OCI-LY3 (cell line): ENCODE measurements at regions not wholly inside any gene's neighbourhood (a gene's known extent, or its start where the extent isn't known, plus 50 kb on each side); places are given as distances from the start of the nearest gene placed in this dataset.

ENCODE experiments used
- H2AFZ ChIP-seq: fragments of 200-600, 300-600 bp; shearing (Covaris generic); 2 replicates; pipeline ENCODE4 v1.6.0; 2014; ENCODE audit warnings: antibody characterized with exemption, low read depth, low read length
- H3K27ac ChIP-seq: fragments of 200-600, 300-600 bp; sonication (generic); 2 replicates; pipeline ENCODE4 v1.5.1; 2014; ENCODE audit warnings: mild to moderate bottlenecking, low read length, moderate library complexity, mixed read lengths
- H3K27me3 ChIP-seq: fragments of 200-600, 300-600 bp; sonication (generic); 2 replicates; pipeline ENCODE4 v1.6.1; 2014; ENCODE audit warnings: low read depth, low read length, mixed read lengths
- H3K36me3 ChIP-seq: fragments of 200-600, 300-600 bp; sonication (generic); replicated peaks from 2 replicates; pipeline ENCODE3; 2014; ENCODE audit warnings: low read depth, low read length, mixed read lengths
- H3K4me1 ChIP-seq: fragments of 300-600, 200-600 bp; sonication (generic); 2 replicates; pipeline ENCODE4 v1.6.1; 2014; ENCODE audit warnings: low read length, mixed read lengths
- H3K4me2 ChIP-seq: fragments of 200-600, 300-600 bp; sonication (generic); 2 replicates; pipeline ENCODE4 v1.6.1; 2014; ENCODE audit warnings: low read length, mixed read lengths
- H3K4me3 ChIP-seq: fragments of 300-600, 200-600 bp; sonication (generic); 2 replicates; pipeline ENCODE4 v1.5.1; 2014; ENCODE audit warnings: antibody characterized with exemption, mild to moderate bottlenecking, low read length, moderate library complexity
- H3K79me2 ChIP-seq: fragments of 300-600, 200-600 bp; shearing (Covaris generic); 2 replicates; pipeline ENCODE4 v1.6.1; 2014; ENCODE audit warnings: mild to moderate bottlenecking, low read length, mixed read lengths
- H3K9ac ChIP-seq: fragments of 300-600, 200-600 bp; shearing (Covaris generic); 2 replicates; pipeline ENCODE4 v1.6.0; 2014; ENCODE audit warnings: mild to moderate bottlenecking, low read length, moderate library complexity
- H3K9me3 ChIP-seq: fragments of 200-600, 300-600 bp; shearing (Covaris generic); 2 replicates; pipeline ENCODE4 v1.6.1; 2014; ENCODE audit warnings: low read length, mixed read lengths; ENCODE audit not compliant: insufficient read depth
- H4K20me1 ChIP-seq: fragments of 200-600, 300-600 bp; sonication (generic); 2 replicates; pipeline ENCODE4 v1.6.1; 2016; ENCODE audit warnings: low read length, mixed read lengths; ENCODE audit not compliant: insufficient read depth
- EZH2phosphoT487 ChIP-seq: fragments of 200-600 bp; shearing (Covaris generic); IDR thresholded peaks from 2 replicates; pipeline ENCODE4 v1.6.1; 2018; ENCODE audit warnings: antibody characterized with exemption, mixed run types, low read depth
- TF ChIP-seq, protein P1 (sequence below): fragments of 200-600, 300-600 bp; sonication (generic); IDR thresholded peaks from 2 replicates; pipeline ENCODE4 v1.5.1; 2014; ENCODE audit warnings: antibody characterized with exemption, low read length, low read depth

DNA sequence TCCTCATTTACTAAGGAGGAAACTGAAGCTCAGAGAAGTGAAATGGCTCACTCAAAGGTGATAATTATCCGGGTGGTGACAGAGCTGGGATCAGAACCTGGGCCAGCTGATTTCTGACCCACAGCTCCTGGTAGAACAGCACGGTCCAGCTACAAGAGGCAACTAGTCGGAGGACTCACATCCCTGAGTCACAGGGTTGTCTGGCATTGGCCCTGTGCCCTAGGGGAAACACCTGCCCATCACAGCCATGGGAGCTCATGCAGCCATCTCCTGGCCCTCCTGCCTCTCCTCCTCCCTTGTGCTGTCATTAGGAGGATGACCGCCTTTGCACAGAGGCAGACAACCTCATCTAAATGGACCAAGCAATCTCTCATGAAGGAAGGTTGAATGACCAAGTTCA is 115.2 kb upstream of the TSPAN5 start:
- Histone ChIP-seq H3K4me2 (no peak overlapping the region), H3K9me3 (no peaks in the 10 kb centered on the region), H3K9ac (no peak overlapping the region), H3K4me3 (no peak overlapping the region), H3K27ac (no peak overlapping the region), H3K27me3 (no peaks in the 10 kb centered on the region), H3K4me1 (no peaks in the 10 kb centered on the region), H2AFZ (no peak overlapping the region), H3K79me2 (no peaks in the 10 kb centered on the region), H4K20me1 (no peaks in the 10 kb centered on the region), H3K36me3 (no peaks in the 10 kb centered on the region)
- TF ChIP-seq, protein P1, sequence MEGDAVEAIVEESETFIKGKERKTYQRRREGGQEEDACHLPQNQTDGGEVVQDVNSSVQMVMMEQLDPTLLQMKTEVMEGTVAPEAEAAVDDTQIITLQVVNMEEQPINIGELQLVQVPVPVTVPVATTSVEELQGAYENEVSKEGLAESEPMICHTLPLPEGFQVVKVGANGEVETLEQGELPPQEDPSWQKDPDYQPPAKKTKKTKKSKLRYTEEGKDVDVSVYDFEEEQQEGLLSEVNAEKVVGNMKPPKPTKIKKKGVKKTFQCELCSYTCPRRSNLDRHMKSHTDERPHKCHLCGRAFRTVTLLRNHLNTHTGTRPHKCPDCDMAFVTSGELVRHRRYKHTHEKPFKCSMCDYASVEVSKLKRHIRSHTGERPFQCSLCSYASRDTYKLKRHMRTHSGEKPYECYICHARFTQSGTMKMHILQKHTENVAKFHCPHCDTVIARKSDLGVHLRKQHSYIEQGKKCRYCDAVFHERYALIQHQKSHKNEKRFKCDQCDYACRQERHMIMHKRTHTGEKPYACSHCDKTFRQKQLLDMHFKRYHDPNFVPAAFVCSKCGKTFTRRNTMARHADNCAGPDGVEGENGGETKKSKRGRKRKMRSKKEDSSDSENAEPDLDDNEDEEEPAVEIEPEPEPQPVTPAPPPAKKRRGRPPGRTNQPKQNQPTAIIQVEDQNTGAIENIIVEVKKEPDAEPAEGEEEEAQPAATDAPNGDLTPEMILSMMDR, result no peak
- no peak for TF ChIP-seq EZH2phosphoT487

GRCh38 chr4:98771959-98772632 is 113.7 kb upstream of the TSPAN5 start:
- H2AFZ ChIP-seq, result no peak overlapping the region
- no peak overlapping the region for H3K4me3 ChIP-seq
- TF ChIP-seq EZH2phosphoT487, result no peak
- TF ChIP-seq, protein P1, result no peak
- H3K79me2 ChIP-seq, result no peaks in the 10 kb centered on the region
- no peaks in the 10 kb centered on the region for H3K9me3 ChIP-seq
- no peaks in the 10 kb centered on the region for H3K27me3 ChIP-seq
- H3K9ac ChIP-seq, result no peak overlapping the region
- no peak overlapping the region for H3K4me2 ChIP-seq
- no peaks in the 10 kb centered on the region for H3K4me1 ChIP-seq
- H3K27ac ChIP-seq, result no peak overlapping the region
- no peaks in the 10 kb centered on the region for H3K36me3 ChIP-seq
- no peaks in the 10 kb centered on the region for H4K20me1 ChIP-seq

DNA sequence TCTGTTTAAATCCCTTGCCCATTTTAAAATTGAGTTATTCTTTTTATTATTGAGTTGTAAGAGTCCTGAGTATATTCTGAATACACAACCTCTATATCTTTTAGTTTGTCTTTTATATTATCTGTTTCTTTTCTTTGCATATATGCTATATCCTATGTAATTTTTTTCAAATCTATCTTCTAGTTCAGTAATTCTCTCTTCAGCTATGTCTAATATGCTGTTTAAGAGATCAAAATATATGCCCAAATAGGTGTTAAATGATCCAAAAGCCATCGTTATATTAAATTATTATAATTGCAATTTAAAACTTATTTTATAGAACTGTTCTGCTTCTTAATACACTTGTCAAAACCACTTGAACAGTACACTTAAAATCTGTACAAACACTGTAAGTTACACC is 107.4 kb upstream of the TSPAN5 start:
- Histone ChIP-seq H3K79me2 (no peaks in the 10 kb centered on the region), H3K27me3 (no peaks in the 10 kb centered on the region), H3K4me2 (no peak overlapping the region), H2AFZ (no peak overlapping the region), H4K20me1 (no peaks in the 10 kb centered on the region), H3K4me1 (no peaks in the 10 kb centered on the region), H3K9ac (no peak overlapping the region), H3K4me3 (no peak overlapping the region), H3K36me3 (no peaks in the 10 kb centered on the region), H3K9me3 (peaks cover 9% of the 10 kb centered on the region), H3K27ac (no peak overlapping the region)
- no peak for TF ChIP-seq EZH2phosphoT487
- TF ChIP-seq, protein P1, result no peak

- Histone ChIP-seq H3K4me1 (no peaks in the 10 kb centered on the region), H3K4me2 (no peak overlapping the region), H3K79me2 (no peaks in the 10 kb centered on the region), H3K9me3 (no peaks in the 10 kb centered on the region), H3K27me3 (no peaks in the 10 kb centered on the region), H2AFZ (no peak overlapping the region), H3K4me3 (no peak overlapping the region), H3K27ac (no peak overlapping the region), H4K20me1 (no peaks in the 10 kb centered on the region), H3K36me3 (no peaks in the 10 kb centered on the region), H3K9ac (no peak overlapping the region)
- TF ChIP-seq, protein P1, result no peak
These were observed 99.8 kb upstream of the TSPAN5 start for GRCh38 chr4:98758182-98758581.
